IPS-NIHi7 (cell line): ENCODE measurements at regions not wholly inside any gene's neighbourhood (a gene's known extent, or its start where the extent isn't known, plus 50 kb on each side); places are given as distances from the start of the nearest gene placed in this dataset.
A peak's percentile ranks its signal among the peaks of the same experiment; 100 is the strongest.
"Not testable (repeated sequence)": the region's sequence is repeated elsewhere in the genome, so short reads cannot be mapped to it uniquely, and the experiment has no call there.

ENCODE experiments used
- DNase-seq: peaks from one replicate; pipeline ENCODE4 v3.0.0; 2012; ENCODE audit warnings: mixed read lengths; ENCODE audit errors: extremely low spot score

- DNase-seq: no peak
These were observed 113.3 kb upstream of the FAT3 start for GRCh38 chr11:92111287-92111686.

- no peak for DNase-seq
These were observed 115.2 kb upstream of the FAT3 start for GRCh38 chr11:92109466-92109865.

- no peak for DNase-seq
These were observed 117.3 kb upstream of the FAT3 start for GRCh38 chr11:92107331-92107730.

- DNase-seq: no peak
These were observed 120.3 kb upstream of the FAT3 start for GRCh38 chr11:92104349-92104748.

- DNase-seq: no peak
These were observed 122.7 kb upstream of the FAT3 start for GRCh38 chr11:92101920-92102319.

- no peak for DNase-seq
These were observed 125.4 kb upstream of the FAT3 start for GRCh38 chr11:92099183-92099582.

- no peak for DNase-seq
These were observed 126.4 kb upstream of the FAT3 start for GRCh38 chr11:92098172-92098571.

GRCh38 chr11:92087725-92088537 is 136.7 kb upstream of the FAT3 start:
- no peak for DNase-seq

- DNase-seq: no peak
These were observed 141.5 kb upstream of the FAT3 start for GRCh38 chr11:92083123-92083522.

GRCh38 chr11:92082652-92083051 is 142.0 kb upstream of the FAT3 start:
- DNase-seq: no peak

- not testable (repeated sequence) for DNase-seq
These were observed 150.1 kb upstream of the FAT3 start for GRCh38 chr11:92074498-92074897.

GRCh38 chr11:92071660-92072059 is 153.0 kb upstream of the FAT3 start:
- DNase-seq: no peak

GRCh38 chr11:92070026-92070889 is 154.4 kb upstream of the FAT3 start:
- DNase-seq: peak; percentile 18

- DNase-seq: no peak
These were observed 157.6 kb upstream of the FAT3 start for GRCh38 chr11:92067016-92067415.

- no peak for DNase-seq
These were observed 163.1 kb upstream of the FAT3 start for GRCh38 chr11:92061456-92062062.

GRCh38 chr11:92057849-92058442 is 166.7 kb upstream of the FAT3 start:
- no peak for DNase-seq

- no peak for DNase-seq
These were observed 171.4 kb upstream of the FAT3 start for GRCh38 chr11:92053216-92053615.

- DNase-seq: no peak
These were observed 174.3 kb upstream of the FAT3 start for GRCh38 chr11:92050305-92050704.

- no peak for DNase-seq
These were observed 176.2 kb upstream of the FAT3 start for GRCh38 chr11:92048415-92048814.

- DNase-seq: no peak
These were observed 178.5 kb upstream of the FAT3 start for GRCh38 chr11:92046103-92046502.

GRCh38 chr11:92045301-92045700 is 179.3 kb upstream of the FAT3 start:
- DNase-seq: no peak

GRCh38 chr11:92035488-92035887 is 189.1 kb upstream of the FAT3 start:
- DNase-seq: no peak
